HG03457 (cell line): ENCODE measurements at regions not wholly inside any gene's neighbourhood (a gene's known extent, or its start where the extent isn't known, plus 50 kb on each side); places are given as distances from the start of the nearest gene placed in this dataset.
A peak's percentile ranks its signal among the peaks of the same experiment; 100 is the strongest.
"Not testable (repeated sequence)": the region's sequence is repeated elsewhere in the genome, so short reads cannot be mapped to it uniquely, and the experiment has no call there.

Source experiments
- ATAC-seq: cut with Tn5 transposase; IDR thresholded peaks from one replicate; pipeline ENCODE4 v1.9.1; 2021; ENCODE audit warnings: moderate number of reproducible peaks; ENCODE audit not compliant: unreplicated experiment

DNA sequence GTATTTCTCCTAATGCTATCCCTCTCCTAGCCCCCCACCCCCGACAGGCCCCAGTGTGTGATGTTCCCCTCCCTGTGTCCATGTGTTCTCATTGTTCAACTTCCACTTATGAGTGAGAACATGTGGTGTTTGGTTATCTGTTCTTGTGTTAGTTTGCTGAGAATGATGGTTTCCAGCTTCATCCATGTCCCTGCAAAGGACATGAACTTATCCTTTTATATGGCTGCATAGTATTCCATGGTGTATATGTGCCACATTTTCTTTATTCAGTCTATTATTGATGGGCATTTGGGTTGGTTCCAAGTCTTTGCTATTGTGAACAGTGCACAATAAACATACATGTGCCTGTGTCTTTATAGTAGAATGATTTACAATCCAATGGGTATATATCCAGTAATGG, 362.0 kb upstream of the GYPC start:
- ATAC-seq, result not testable (repeated sequence)

DNA sequence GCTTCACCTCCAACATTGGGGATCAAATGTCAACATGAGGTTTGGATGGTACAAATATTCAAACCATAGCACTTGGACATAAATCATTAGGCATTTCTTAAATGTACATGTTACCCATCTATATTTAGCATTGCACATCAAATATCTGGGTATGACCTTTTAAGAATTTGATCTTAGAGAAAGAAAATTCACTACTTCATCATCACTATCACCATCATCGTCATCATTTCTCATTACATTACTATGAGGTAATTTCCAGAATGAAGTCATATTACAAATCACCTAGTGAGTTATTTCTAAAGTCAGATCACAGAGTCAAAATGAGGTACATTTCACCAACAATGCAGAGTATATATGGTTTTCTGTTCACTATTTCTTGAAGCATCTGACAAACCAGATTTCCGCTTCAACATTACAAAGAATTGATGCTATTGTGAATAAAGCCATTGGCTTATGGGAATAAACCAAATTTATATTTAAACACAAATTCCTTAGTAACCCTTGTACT, 356.4 kb upstream of the GYPC start:
- ATAC-seq, result no peak

DNA sequence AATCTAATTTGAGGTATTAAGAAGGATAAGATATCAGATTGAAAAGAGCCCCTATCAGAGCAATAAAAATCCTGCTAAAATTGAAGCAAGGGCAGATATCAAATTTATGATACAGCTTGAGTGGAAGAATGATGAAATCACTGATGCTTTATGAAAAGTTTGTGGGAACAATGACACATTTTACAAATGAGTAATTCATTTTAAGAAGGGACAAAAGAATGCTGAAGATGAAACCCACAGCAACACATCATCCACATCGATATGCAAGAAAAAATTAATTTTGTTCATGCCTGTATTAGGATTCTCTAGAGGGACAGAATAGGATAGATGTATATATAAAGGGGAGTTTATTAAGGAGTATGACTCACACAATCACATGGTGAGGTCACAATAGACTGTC, 355.6 kb upstream of the GYPC start:
- ATAC-seq, result no peak

DNA sequence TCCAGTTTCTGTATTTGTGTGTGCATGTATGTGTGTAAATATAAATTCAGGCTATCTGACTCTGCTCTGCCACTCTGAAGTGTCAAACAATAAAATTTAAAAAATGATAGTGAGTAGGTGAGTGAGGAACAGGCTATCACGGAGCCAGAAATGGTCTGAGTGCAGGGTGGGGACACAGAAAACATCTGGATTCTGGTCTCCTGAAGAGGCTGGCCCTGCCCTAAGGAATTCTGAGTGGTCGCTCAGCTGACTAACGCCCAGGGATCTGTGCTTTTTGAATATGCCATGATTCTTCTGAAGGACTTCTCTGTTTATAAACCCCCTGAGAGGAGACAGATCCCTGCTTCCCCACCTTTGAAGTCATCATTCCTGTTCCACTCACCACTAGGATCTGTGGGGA, 353.9 kb upstream of the GYPC start:
- ATAC-seq, result no peak

DNA sequence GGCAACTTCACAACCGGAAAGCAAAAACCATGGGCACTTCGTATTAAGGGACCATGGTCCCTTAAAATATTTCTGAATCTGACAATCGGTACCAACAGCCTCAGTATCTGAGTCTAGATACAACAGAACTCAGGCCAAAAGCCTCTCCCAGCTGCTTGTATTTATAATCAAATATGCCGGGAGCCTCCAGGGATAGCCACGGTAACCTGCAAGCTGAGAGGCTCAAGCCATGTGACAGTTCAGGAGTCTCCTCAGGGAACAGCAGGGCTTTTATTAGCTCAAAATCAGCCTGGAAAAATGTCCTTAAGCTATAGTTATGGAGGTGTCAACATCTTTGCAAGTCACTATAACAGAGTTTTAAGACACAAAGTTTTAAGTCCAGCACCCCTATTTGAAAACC, 352.8 kb upstream of the GYPC start:
- no peak for ATAC-seq

DNA sequence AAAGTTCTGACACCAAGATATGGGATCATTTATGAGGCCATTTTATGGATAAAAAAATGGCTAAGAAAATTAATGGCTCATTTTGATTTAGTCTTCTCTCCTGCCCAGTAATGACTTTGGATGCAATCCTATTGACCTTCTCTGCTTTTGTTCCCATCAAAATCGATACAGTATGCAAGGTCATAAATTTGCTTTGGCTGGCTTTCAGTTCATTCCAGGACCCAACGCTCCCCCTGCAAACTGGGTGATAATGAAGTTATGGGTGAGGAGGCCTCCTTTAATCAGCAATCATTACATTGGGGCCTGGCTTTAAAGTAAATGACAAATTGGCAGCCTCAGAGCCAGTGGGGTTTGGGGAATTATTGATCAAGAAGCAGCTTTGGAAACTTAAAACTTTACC, 351.8 kb upstream of the GYPC start:
- no peak for ATAC-seq

DNA sequence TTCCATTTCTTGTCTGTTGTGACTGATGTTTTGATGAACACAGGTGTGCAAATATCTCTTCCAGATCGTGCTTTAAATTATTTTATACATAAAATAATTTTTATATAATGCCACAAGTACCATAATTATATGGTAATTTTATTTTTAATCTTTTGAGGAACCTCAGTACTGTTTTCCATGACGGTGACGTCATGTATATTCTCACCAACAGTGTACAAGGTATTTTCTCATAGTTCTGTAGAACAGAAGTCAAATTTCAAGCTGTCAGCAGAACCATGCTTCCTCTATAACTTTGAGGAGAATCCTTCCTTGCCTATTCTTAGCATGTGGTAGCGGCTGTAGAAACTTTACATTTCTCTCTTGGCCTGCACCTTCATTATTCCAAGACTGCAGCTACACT, 349.4 kb upstream of the GYPC start:
- no peak for ATAC-seq

DNA sequence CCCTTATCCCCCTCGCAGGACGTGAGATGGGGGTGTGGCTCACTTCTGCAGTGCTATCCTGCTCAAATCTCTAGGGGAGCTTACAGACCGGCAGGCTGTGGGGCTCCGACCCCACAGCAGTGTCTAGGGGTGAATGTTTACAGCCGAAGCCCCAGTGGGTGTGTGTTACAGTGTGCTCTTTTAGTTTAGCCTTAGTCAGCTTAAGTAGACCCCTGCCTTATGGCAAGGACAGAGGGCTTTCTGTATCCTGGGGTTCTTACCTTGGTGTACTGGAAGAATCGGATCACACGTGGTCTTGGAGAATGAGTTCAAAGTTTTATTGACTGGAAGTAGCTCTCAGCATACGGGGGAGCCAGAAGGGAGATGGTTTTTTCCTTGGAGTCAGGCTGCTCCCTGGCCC, 348.2 kb upstream of the GYPC start:
- no peak for ATAC-seq

DNA sequence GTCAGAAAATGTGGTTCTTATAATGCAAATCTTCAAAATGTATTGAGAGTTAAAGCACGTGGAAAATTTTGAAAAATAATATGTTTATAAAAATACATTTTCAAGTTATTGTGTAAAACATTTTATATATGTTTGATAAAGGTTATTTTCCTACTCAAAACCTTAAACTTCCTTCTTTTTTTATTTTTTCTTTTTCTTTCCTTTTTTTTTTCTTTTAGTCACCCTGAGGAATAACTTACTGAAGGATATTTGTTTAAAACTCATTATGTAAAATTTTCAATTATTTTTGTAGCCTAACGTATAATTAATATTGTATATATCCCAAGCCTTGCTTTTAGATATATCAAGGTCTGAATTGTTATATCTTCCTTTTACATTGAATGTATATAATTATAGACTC, 346.8 kb upstream of the GYPC start:
- no peak for ATAC-seq

DNA sequence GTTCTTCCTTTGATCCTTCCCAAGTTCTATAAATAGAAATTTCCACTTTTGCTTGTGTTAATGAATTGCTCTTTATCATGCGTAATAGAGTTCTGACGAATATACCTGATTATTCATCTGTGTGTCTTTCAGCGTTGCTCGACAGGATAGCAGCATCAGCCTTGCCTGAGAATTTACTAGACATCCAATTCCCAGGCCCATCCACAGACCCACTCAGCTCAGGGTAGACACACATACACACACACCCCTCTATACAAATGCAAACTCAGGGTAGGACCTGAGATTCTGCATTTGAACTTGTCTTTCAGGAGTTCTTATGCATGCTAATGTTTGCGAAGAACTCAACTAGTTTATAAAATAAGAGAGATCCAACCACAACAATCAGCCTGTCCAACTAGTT, 343.4 kb upstream of the GYPC start:
- ATAC-seq, result no peak

DNA sequence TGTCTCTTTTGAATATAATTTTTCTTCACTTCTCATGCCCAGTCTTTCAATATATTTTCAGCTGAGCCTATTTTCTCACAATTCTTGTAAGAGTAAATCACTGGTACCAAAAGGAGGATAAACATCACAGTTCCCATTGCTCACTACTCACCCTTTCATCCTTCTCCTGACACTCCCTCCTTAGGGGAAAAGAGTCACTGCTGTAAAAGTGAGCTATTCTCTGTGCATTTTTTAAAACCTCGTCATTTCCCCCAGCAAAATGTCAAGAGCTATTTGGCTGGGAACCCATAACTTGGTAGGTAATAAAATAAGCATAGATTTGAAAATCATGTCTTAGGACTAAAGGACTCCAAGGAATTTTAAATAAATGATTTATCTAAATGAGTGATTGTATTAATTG, 340.1 kb upstream of the GYPC start:
- ATAC-seq, result no peak

DNA sequence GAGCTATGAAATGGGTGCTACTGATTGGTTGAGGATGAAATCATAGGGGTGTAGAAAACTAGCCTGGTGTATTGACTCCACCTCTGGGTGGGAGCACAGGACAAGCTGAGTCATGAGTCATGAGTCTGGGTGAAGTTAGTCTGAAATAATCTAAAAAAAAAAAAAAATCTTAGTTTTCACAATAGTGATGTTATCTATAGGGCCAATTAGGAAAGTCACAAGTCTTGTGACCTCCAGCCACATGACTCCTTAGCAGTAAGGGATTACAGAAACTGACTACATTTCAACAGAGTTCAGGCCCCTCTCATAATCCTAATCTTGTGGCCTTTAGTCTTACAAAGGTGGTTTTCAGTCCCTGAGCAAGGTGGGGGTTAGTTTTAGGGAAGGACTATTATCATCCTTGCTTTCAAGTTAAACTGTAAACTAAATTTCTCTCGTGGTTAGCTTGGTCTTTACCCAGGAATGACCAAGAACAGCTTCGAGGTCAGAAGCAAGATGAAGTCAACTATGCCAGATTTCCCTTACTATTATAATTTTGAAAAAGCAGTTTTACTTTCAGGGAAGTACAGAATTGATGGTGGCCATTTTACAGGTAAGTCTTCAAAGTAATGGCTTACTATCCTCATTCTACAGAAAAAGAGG, 338.0 kb upstream of the GYPC start:
- ATAC-seq, result no peak

DNA sequence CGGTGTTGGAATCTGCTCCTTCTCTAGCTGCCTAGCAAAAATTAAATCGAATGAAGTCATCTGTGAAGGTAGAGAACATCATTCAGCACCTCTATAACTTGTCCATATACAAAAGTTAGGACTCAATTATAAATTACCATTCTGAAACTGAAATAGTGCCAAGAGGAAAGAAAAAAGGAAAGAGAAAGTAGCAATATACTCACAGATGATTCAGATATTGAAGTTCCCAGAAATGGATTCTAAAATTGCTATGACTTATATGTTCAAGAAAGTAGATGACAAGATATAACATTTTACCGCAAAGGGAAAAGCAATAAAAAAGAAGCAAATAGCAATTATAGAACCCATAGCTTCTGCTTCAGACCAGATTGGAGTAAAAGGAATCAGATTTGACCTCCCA, 333.6 kb upstream of the GYPC start:
- no peak for ATAC-seq

DNA sequence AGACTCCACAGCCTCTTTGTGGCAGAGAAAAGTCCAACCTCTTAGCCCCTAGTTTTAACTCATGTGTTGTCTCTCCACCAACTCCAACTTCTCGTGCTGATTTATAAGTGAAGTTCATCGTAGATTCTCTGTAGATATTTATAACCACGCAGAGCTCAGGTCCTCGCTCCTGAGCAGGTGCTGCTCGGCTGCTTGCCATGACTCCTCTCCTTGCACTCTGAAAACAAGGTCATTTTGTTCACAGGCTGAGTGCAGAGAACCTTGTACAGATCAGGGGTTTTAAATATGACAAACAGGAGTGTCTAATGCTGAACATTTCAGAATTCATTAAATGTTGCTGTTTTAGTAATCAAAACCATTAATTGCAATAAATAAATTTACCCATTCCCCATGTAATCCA, 330.8 kb upstream of the GYPC start:
- ATAC-seq, result no peak

DNA sequence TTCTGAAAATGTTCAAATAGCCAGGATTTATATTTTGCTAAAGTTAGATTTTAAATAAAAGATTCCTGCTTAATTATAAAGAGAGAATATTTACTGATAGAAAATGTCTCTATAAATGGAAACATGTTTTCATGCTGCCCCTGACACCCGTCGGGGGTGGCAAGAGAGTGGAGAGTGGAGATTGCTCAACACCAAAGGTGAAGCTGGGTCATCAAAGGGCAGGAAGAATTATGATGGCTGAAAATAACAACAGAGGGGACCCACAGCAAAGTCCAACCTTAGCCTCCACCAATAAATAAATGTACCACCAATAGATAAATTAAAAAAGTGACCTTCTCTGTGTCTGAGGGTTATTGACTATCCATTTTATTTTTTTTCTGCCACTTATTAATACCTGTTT, 326.8 kb upstream of the GYPC start:
- no peak for ATAC-seq

DNA sequence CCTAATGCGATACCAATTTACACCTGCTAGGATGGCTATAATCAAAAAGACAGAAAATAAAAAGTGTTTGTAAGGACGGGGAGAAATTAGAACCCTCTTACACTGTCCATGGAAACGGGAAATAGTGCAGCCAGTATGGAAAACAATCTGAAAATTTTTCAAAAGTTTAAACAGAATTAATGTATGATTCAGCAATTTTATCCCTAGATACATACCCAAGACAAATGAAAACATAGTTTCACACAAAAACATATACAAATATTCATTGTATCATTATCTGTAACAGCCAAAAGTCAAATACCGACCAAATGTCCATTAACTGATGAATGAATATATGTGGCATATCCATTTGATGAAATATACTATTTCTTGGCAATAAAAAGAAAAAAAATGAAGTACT, 313.5 kb upstream of the GYPC start:
- ATAC-seq, result no peak

DNA sequence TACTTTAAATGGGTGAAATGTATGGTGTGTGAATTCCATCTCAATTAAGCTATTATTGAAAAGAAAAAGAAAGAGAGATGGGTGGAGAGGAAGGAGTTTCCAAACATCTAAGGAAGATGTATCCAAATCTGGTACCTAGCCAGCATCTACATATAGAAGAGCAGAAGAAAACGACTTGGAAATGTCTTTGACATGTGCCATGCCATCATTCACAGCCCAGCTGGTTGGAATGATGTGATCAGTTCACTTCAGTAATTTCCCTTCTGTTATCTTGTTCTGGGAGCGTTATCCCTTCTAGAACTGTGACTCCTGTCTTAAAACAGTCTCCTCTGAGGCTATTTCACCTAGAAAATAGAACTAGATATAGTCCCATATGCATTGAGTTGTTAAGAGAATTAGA, 312.8 kb upstream of the GYPC start:
- ATAC-seq, result no peak

DNA sequence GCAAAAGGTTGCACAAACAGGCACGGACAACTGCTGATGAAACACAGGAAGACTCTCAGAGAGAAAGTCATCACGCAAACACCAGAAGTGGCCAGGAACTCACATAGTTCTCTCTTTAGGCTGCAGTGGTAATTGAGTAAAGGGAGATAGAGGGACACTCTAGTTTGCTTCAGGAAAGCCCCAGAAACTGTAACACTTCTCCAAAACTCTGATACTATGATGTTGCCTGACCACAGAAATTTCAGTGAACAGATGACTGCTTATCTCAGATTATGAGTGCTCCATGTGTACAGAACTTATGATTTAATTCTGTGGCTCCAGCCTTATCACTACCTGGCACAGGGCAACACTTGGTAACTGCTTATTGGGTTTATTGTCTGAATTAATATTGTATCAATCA, 311.5 kb upstream of the GYPC start:
- ATAC-seq, result no peak

DNA sequence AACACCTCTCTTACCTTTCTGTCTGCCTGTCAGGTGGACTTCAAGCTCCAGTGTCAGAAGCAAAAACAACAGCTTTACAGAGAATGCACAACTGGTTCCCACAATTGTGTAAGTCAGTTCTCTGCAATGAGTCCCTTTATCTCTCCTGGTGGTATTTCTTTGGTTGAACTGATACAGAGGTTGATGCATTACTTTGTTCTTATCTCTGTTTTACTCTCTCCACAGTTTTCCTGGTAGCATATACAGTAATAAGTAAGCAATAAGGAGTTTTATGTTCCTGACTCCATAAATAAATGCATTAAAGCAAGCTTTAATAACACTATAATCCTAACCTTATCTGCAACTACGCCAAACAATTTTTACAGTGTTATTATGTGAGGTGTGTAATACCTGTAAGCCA, 310.3 kb upstream of the GYPC start:
- no peak for ATAC-seq

DNA sequence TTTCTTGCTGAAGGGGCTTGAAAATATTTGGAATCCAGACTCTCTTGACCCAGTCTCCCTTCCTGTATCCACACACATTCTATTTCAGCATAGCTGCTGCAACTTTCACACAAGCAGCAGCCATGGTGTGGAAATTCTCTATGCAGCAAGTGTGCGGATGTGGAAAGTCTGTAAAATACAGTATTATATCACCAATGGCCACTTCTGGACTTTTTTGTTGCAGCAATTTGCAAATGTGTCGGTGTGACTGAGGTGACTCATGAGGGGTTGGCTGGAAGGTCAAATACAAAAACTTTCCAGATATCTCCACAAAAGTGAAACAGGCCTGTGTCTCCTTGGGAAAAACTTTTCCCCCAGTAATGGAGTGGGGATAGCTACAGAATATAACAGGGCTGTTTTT, 299.3 kb upstream of the GYPC start:
- ATAC-seq, result no peak

DNA sequence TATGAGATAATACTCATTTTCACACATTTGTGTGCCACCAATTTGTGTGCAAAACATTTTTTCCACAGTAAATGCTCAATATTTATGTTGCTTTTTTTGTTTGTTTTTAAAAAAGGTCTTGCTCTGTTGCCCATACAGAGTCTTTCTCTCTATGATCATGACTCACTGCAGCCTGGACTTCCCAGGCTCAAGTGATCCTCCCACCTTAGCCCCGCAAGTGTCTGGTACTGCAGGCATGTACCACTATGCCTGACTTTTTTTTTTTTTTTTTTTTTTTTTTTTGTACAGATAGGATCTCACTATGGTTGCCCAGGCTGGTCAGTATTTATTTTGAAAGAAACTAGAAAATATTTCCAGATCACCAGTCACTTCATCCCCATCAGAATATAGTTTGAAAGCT, 297.8 kb upstream of the GYPC start:
- no peak for ATAC-seq

DNA sequence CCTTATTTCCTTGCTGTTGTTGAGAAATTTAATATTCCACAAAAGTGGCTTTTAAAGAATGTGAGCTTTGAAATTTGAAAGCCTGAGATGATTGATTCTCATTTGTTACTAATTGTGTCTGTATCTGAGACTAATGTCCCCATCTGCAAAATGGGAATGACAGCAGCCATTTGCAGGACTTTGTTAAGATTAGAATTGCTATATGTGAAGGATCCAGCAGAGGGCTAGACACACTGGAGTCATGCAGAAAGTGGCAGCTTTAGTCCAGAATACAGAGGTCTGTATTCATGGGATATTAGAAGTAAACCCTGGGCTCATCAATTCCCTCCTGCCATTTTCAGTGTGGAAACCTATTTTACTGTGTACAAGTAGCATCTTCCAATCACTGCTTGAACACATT, 296.5 kb upstream of the GYPC start:
- ATAC-seq, result peak; percentile 71

DNA sequence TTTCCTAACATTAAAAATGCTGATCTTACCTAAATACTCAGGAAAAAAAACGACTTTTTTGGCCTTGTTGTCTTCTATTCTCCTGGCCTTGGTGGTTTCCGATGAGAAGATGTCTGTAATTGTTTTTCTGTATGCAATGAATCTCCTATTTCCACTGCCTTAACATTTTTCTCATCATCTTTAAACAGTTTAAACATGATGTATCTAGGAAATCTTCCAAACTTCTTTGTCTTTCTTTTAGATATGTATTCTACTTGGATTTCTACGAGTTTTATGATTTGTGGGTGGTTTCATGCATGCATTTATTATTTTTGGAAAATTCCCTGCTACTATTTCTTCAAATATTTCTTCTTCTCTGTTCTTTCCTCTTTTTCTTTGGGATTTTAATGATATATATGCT, 288.6 kb upstream of the GYPC start:
- ATAC-seq, result no peak

DNA sequence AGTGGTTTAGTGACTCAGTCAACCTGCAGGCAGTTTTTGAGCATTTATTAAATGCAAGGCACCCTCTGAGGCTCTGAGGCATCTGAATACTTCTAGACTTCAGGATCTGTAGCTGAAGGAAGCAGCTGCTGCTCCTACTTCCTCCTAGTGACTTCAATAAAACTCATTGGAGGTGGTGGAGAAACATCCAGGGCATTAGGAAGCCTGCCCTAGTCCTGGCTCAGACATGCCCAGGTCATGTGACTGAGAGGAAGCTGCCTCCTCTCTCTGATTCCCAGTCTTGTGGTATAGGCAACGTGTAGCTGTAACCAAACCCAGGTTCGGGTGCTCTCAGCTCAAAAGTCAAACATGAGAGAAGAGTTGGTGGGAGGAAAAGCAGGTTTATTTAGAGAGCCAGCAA, 287.2 kb upstream of the GYPC start:
- no peak for ATAC-seq
